IMR-90 (cell line): ENCODE measurements at regions not wholly inside any gene's neighbourhood (a gene's known extent, or its start where the extent isn't known, plus 50 kb on each side); places are given as distances from the start of the nearest gene placed in this dataset.

Source experiments
- ATAC-seq: fragments of 200-7000 bp; cut with Tn5 transposase; 2 replicates; pipeline ENCODE4 v1.9.1; 2020; ENCODE audit warnings: low read depth, mild to moderate bottlenecking, moderate library complexity
- BruUV-seq: library from RNA; stranded (reverse); fragments of 400-500 nt; replicated peaks from 2 replicates; lab custom pipeline; 2021; lab: Mats Ljungman, UMichigan
- CTCF ChIA-PET: fragments of 300-600 bp; formaldehyde crosslinking; extraction: SDS; loops from one replicate; lab custom pipeline; 2021; ENCODE audit warnings: antibody characterized with exemption; lab: Yijun Ruan, JAX
- POLR2A ChIA-PET: fragments of 300-600 bp; sonication (Branson Sonifier 250); formaldehyde crosslinking; loops from one replicate; lab custom pipeline; 2022; ENCODE audit warnings: antibody characterized with exemption; ENCODE audit not compliant: unreplicated experiment; lab: Charles Lee
- DNase-seq: peaks from one replicate; pipeline ENCODE4 v3.0.0; 2013
- H2AFZ ChIP-seq: replicated peaks from 2 replicates; pipeline ENCODE3; 2013; ENCODE audit warnings: low read length, mild to moderate bottlenecking; ENCODE audit not compliant: poor library complexity
- H2AK5ac ChIP-seq: 2 replicates; pipeline ENCODE4 v1.6.1; 2013; ENCODE audit warnings: low read depth, low read length, inconsistent platforms
- H2AK9ac ChIP-seq: replicated peaks from 2 replicates; pipeline ENCODE3; 2013; ENCODE audit warnings: mild to moderate bottlenecking, low read depth, low read length, moderate library complexity; ENCODE audit not compliant: poor library complexity
- H2BK120ac ChIP-seq: 2 replicates; pipeline ENCODE4 v1.6.1; 2013; ENCODE audit warnings: low read depth, low read length, inconsistent platforms
- H2BK15ac ChIP-seq: 3 replicates; pipeline ENCODE4 v1.6.1; 2013; ENCODE audit warnings: low read depth, low read length, inconsistent platforms
- H2BK20ac ChIP-seq: 2 replicates; pipeline ENCODE4 v1.6.1; 2013; ENCODE audit warnings: low read depth, mild to moderate bottlenecking, inconsistent platforms, low read length, moderate library complexity
- H2BK5ac ChIP-seq: 2 replicates; pipeline ENCODE4 v1.6.1; 2013; ENCODE audit warnings: mild to moderate bottlenecking, low read depth, low read length, inconsistent platforms; ENCODE audit not compliant: poor library complexity, severe bottlenecking
- H3K14ac ChIP-seq: replicated peaks from 2 replicates; pipeline ENCODE4 v1.6.1; 2013; ENCODE audit warnings: low read depth, low read length, inconsistent platforms
- H3K18ac ChIP-seq: 2 replicates; pipeline ENCODE4 v1.6.1; 2013; ENCODE audit warnings: low read depth, low read length, control low read depth
- H3K23ac ChIP-seq: 2 replicates; pipeline ENCODE4 v1.6.1; 2013; ENCODE audit warnings: low read depth, low read length, inconsistent platforms
- H3K27ac ChIP-seq: 2 replicates; pipeline ENCODE4 v1.5.1; 2013; ENCODE audit warnings: mild to moderate bottlenecking, control low read depth, low read length; ENCODE audit not compliant: insufficient read depth
- H3K27me3 ChIP-seq: 2 replicates; pipeline ENCODE4 v1.6.1; 2013; ENCODE audit warnings: low read length; ENCODE audit not compliant: control insufficient read depth, insufficient read depth
- H3K36me3 ChIP-seq: 2 replicates; pipeline ENCODE4 v1.6.1; 2013; ENCODE audit warnings: low read length, mixed read lengths; ENCODE audit not compliant: control insufficient read depth, insufficient read depth
- H3K4ac ChIP-seq: 2 replicates; pipeline ENCODE4 v1.6.1; 2013; ENCODE audit warnings: low read depth, low read length, inconsistent platforms
- H3K4me1 ChIP-seq: 2 replicates; pipeline ENCODE4 v1.6.1; 2013; ENCODE audit warnings: low read length, mixed read lengths; ENCODE audit not compliant: control insufficient read depth, insufficient read depth
- H3K4me2 ChIP-seq: 2 replicates; pipeline ENCODE4 v1.6.1; 2013; ENCODE audit warnings: low read depth, mild to moderate bottlenecking, control low read depth, low read length, moderate library complexity
- H3K4me3 ChIP-seq: 2 replicates; pipeline ENCODE4 v1.5.1; 2013; ENCODE audit warnings: low read depth, mild to moderate bottlenecking, control low read depth, low read length, moderate library complexity; ENCODE audit not compliant: insufficient read depth
- H3K56ac ChIP-seq: 2 replicates; pipeline ENCODE4 v1.6.1; 2013; ENCODE audit warnings: low read length, inconsistent platforms; ENCODE audit not compliant: insufficient read depth; ENCODE audit errors: extremely low read depth
- H3K79me1 ChIP-seq, 2 experiments: 2 replicates each; pipeline ENCODE4 v1.6.1; 2013; ENCODE audit warnings: low read length in 2 of 2, inconsistent platforms in 1 of 2, low read depth in 1 of 2
- H3K9ac ChIP-seq: 2 replicates; pipeline ENCODE4 v1.6.1; 2013; ENCODE audit warnings: low read depth, low read length, control low read depth
- H3K9me1 ChIP-seq: 2 replicates; pipeline ENCODE4 v1.6.1; 2013; ENCODE audit warnings: low read length, inconsistent platforms; ENCODE audit not compliant: insufficient read depth
- H3K9me3 ChIP-seq: 2 replicates; pipeline ENCODE4 v1.6.1; 2013; ENCODE audit warnings: low read length; ENCODE audit not compliant: control insufficient read depth, insufficient read depth
- H4K20me1 ChIP-seq: 2 replicates; pipeline ENCODE4 v1.6.1; 2013; ENCODE audit warnings: low read length, inconsistent platforms; ENCODE audit not compliant: insufficient read depth
- H4K5ac ChIP-seq: 2 replicates; pipeline ENCODE4 v1.6.1; 2013; ENCODE audit warnings: mild to moderate bottlenecking, low read depth, low read length, control low read depth
- H4K8ac ChIP-seq, 2 experiments: 2 replicates each; pipeline ENCODE4 v1.6.1; 2013; ENCODE audit warnings: low read depth in 2 of 2, low read length in 2 of 2, control low read depth in 1 of 2, inconsistent platforms in 1 of 2
- H4K91ac ChIP-seq: 2 replicates; pipeline ENCODE4 v1.6.1; 2013; ENCODE audit warnings: low read depth, low read length, inconsistent platforms; ENCODE audit not compliant: insufficient read depth
- BHLHE40 ChIP-seq: fragments of 150-350 bp; IDR thresholded peaks from 2 replicates; pipeline ENCODE4 v1.6.1; 2016; ENCODE audit warnings: mild to moderate bottlenecking, low read depth, low read length
- CEBPB ChIP-seq: IDR thresholded peaks from 2 replicates; pipeline ENCODE4 v1.6.1; 2012; ENCODE audit warnings: low read depth, low read length, improper control_type of control experiment
- CHD1 ChIP-seq: IDR thresholded peaks from 2 replicates; pipeline ENCODE4 v1.6.1; 2012; ENCODE audit warnings: low read depth, low read length, improper control_type of control experiment
- FOS ChIP-seq: fragments of 150-350 bp; IDR thresholded peaks from 2 replicates; pipeline ENCODE4 v1.6.1; 2016; ENCODE audit warnings: low read depth, low read length
- MAFK ChIP-seq: IDR thresholded peaks from 2 replicates; pipeline ENCODE4 v1.6.1; 2012; ENCODE audit warnings: low read depth, low read length, improper control_type of control experiment
- MXI1 ChIP-seq: IDR thresholded peaks from 2 replicates; pipeline ENCODE4 v1.6.1; 2012; ENCODE audit warnings: low read depth, mild to moderate bottlenecking, low read length, moderate library complexity, borderline replicate concordance
- NFE2L2 ChIP-seq: fragments of 150-350 bp; IDR thresholded peaks from 2 replicates; pipeline ENCODE4 v1.6.1; 2016; ENCODE audit warnings: low read depth, mild to moderate bottlenecking, low read length
- RAD21 ChIP-seq: IDR thresholded peaks from 2 replicates; pipeline ENCODE4 v1.6.1; 2012; ENCODE audit warnings: low read length, improper control_type of control experiment
- RCOR1 ChIP-seq: IDR thresholded peaks from 2 replicates; pipeline ENCODE4 v1.6.1; 2012; ENCODE audit warnings: mild to moderate bottlenecking, low read length, improper control_type of control experiment; ENCODE audit not compliant: insufficient replicate concordance
- RFX5 ChIP-seq: IDR thresholded peaks from 2 replicates; pipeline ENCODE4 v1.8.0; 2012; ENCODE audit warnings: low read depth, mild to moderate bottlenecking, low read length, moderate library complexity
- SMC3 ChIP-seq: fragments of 150-350 bp; IDR thresholded peaks from 2 replicates; pipeline ENCODE4 v1.6.1; 2016; ENCODE audit warnings: low read depth, mild to moderate bottlenecking, antibody characterized with exemption, low read length, moderate library complexity
- WGBS, 2 experiments: methylation state at CpG; one replicate each; pipeline versions ENCODE4 v1.1.5 to v1.1.7; 2013; ENCODE audit warnings: missing lambda C conversion rate in 2 of 2; ENCODE audit not compliant: insufficient read length in 1 of 2; ENCODE audit errors: extremely low coverage in 2 of 2; 5-methylcytosine and 5-hydroxymethylcytosine counted together
- dilution Hi-C: fragments of 300-500 bp; cut with HindIII; formaldehyde crosslinking; loops from one replicate; pipeline ENCODE4 v1.14.3; 2018; ENCODE audit warnings: low sequenced_read_pairs; ENCODE audit not compliant: unreplicated experiment
- in situ Hi-C: fragments of 300-500 bp; cut with MboI; formaldehyde crosslinking; loops from 3 replicates; pipeline ENCODE4 v1.14.3; 2019; ENCODE audit warnings: low sequenced_read_pairs, inconsistent platforms, mixed read lengths
- intact Hi-C: fragments of 100-400 bp; cut with micrococcal nuclease; formaldehyde crosslinking; loops from 2 replicates; pipeline ENCODE4 v1.10.0; 2022
- TF ChIP-seq, protein P1 (sequence below): fragments of 150-350 bp; IDR thresholded peaks from 2 replicates; pipeline ENCODE4 v1.6.1; 2017; ENCODE audit warnings: mild to moderate bottlenecking, antibody characterized with exemption, low read length, low read depth
- TF ChIP-seq, protein P2 (sequence below): fragments of 150-350 bp; IDR thresholded peaks from 2 replicates; pipeline ENCODE4 v1.6.1; 2016; ENCODE audit warnings: low read depth, mild to moderate bottlenecking, low read length, moderate library complexity, borderline replicate concordance

DNA sequence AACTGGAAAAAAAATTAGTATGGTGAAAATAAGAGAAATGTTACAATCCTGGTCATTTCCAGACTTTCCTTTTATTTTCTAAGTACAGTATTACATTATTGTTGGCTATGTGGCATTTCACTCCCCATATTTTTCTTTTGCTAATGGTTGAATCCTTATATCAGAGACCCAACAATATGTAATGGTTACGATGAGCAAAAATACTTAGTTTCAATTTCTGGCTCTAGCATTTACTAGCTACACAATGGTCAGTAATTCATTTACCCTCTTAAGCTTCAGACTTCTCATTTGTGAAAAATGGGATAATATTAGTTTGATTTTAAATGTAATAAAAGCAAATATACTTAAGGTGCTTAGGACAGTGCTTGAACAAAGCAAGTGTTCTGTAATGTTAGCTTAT is 942.9 kb upstream of the PABPC4L start:
- no peak for DNase-seq
- H3K56ac ChIP-seq, result no peak overlapping the region
- no CpG with 5 or more reads among the region's 1 CpG for WGBS, 2 experiments
- no peak overlapping the region for H3K14ac ChIP-seq
- H3K18ac ChIP-seq, result no peak overlapping the region
- no peaks in the 10 kb centered on the region for H3K4me1 ChIP-seq
- no peaks in the 10 kb centered on the region for H3K9me1 ChIP-seq
- H3K36me3 ChIP-seq, result no peaks in the 10 kb centered on the region
- H2AK9ac ChIP-seq, result no peak overlapping the region
- no peak overlapping the region for H2BK120ac ChIP-seq
- intact Hi-C loops, result no loop called here
- dilution Hi-C loops, result no loop called here
- H3K4me2 ChIP-seq, result no peak overlapping the region
- no peak overlapping the region for H2BK5ac ChIP-seq
- H2AK5ac ChIP-seq, result no peak overlapping the region
- no peak overlapping the region for H4K91ac ChIP-seq
- no peak overlapping the region for H4K5ac ChIP-seq
- no peak overlapping the region for H3K23ac ChIP-seq
- H3K9me3 ChIP-seq, result no peaks in the 10 kb centered on the region
- no peak overlapping the region for H2BK20ac ChIP-seq
- no peak overlapping the region for H3K27ac ChIP-seq
- no peak overlapping the region for H3K9ac ChIP-seq
- BruUV-seq, result no TSS peak
- ChIA-PET POLR2A (no interaction called here), CTCF (no interaction called here)
- in situ Hi-C loops, result no loop called here
- no peaks in the 10 kb centered on the region for H4K20me1 ChIP-seq
- no peak overlapping the region for H2BK15ac ChIP-seq
- ATAC-seq, result no peak
- no peak overlapping the region for H3K4ac ChIP-seq
- no peak overlapping the region for H3K4me3 ChIP-seq
- no peak overlapping the region for H2AFZ ChIP-seq
- no peaks in the 10 kb centered on the region for H3K27me3 ChIP-seq
- H3K79me1 ChIP-seq, result no peaks in the 10 kb centered on the region
- no peak for TF ChIP-seq MAFK
- TF ChIP-seq CEBPB, result no peak
- no peak for TF ChIP-seq RAD21
- no peak for TF ChIP-seq RCOR1
- TF ChIP-seq NFE2L2, result no peak
- no peak for TF ChIP-seq CHD1
- TF ChIP-seq, protein P1, sequence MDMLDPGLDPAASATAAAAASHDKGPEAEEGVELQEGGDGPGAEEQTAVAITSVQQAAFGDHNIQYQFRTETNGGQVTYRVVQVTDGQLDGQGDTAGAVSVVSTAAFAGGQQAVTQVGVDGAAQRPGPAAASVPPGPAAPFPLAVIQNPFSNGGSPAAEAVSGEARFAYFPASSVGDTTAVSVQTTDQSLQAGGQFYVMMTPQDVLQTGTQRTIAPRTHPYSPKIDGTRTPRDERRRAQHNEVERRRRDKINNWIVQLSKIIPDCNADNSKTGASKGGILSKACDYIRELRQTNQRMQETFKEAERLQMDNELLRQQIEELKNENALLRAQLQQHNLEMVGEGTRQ, result no peak
- no peak for TF ChIP-seq RFX5
- TF ChIP-seq, protein P2, sequence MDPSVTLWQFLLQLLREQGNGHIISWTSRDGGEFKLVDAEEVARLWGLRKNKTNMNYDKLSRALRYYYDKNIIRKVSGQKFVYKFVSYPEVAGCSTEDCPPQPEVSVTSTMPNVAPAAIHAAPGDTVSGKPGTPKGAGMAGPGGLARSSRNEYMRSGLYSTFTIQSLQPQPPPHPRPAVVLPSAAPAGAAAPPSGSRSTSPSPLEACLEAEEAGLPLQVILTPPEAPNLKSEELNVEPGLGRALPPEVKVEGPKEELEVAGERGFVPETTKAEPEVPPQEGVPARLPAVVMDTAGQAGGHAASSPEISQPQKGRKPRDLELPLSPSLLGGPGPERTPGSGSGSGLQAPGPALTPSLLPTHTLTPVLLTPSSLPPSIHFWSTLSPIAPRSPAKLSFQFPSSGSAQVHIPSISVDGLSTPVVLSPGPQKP, result no peak
- TF ChIP-seq FOS, result no peak
- no peak for TF ChIP-seq SMC3
- no peak for TF ChIP-seq MXI1
- TF ChIP-seq BHLHE40, result no peak
- H4K8ac ChIP-seq, result no peak overlapping the region
